ENCODE measurements at regions not wholly inside any gene's neighbourhood (a gene's known extent, or its start where the extent isn't known, plus 50 kb on each side); places are given as distances from the start of the nearest gene placed in this dataset.

GRCh38 chr1:101291562-101292380 is 55.0 kb downstream of the S1PR1 start (continued):
- TF ChIP-seq MTERF4 (CRISPR knock-in tag; IDR thresholded peaks at IDR 0.05) (no peak), SKI (IDR thresholded peaks at IDR 0.05; ENCODE audit: partially characterized antibody) (no peak), ZNF597 (CRISPR knock-in tag; IDR thresholded peaks at IDR 0.05) (no peak), ZNF644 (CRISPR knock-in tag; IDR thresholded peaks at IDR 0.05; ENCODE audit: low read depth) (peak; percentile 90), SMARCC2 (IDR thresholded peaks at IDR 0.05) (no peak), DNMT1 (CRISPR knock-in tag; IDR thresholded peaks at IDR 0.05) (no peak), SETDB1 (CRISPR knock-in tag; IDR thresholded peaks at IDR 0.05; ENCODE audit: borderline replicate concordance) (no peak), SP4 (CRISPR knock-in tag; IDR thresholded peaks at IDR 0.05) (no peak), PCBP1 (IDR thresholded peaks at IDR 0.05; ENCODE audit: borderline replicate concordance, low read depth, low read length) (no peak), THAP7 (CRISPR knock-in tag; IDR thresholded peaks at IDR 0.05) (no peak), TRIM24 (CRISPR knock-in tag; IDR thresholded peaks at IDR 0.05) (no peak), ZNF549 (CRISPR knock-in tag; IDR thresholded peaks at IDR 0.05) (no peak), ZNF879 (CRISPR knock-in tag; IDR thresholded peaks at IDR 0.05) (no peak), ZNF33A (CRISPR knock-in tag; IDR thresholded peaks at IDR 0.05; ENCODE audit: borderline replicate concordance) (no peak), AGO2 (optimal IDR thresholded peaks at IDR 0.05; ENCODE audit: low read depth, low read length) (no peak), GPN1 (CRISPR knock-in tag; IDR thresholded peaks at IDR 0.05; ENCODE audit: borderline replicate concordance) (no peak), STAG1 (CRISPR knock-in tag; IDR thresholded peaks at IDR 0.05) (no peak), PCBP2 (optimal IDR thresholded peaks at IDR 0.05; ENCODE audit: low read depth, low read length, poor library complexity, severe bottlenecking) (no peak), ZSCAN9 (CRISPR knock-in tag; IDR thresholded peaks at IDR 0.05; ENCODE audit: borderline replicate concordance) (no peak), PRMT3 (CRISPR knock-in tag; IDR thresholded peaks at IDR 0.05; ENCODE audit: borderline replicate concordance, low read depth) (no peak), NFRKB (IDR thresholded peaks at IDR 0.05) (no peak), ZBTB21 (CRISPR knock-in tag; IDR thresholded peaks at IDR 0.05) (no peak), ZSCAN20 (CRISPR knock-in tag; IDR thresholded peaks at IDR 0.05; ENCODE audit: borderline replicate concordance) (no peak), IRF2 (CRISPR knock-in tag; IDR thresholded peaks at IDR 0.05) (peak; percentile 34; the same call in 1 of the 2 replicates), ESRRA (CRISPR knock-in tag; IDR thresholded peaks at IDR 0.05; ENCODE audit: low read depth) (no peak), SRY (CRISPR knock-in tag; IDR thresholded peaks at IDR 0.05) (no peak), NFE2L1 (CRISPR knock-in tag; IDR thresholded peaks at IDR 0.05; ENCODE audit: borderline replicate concordance) (no peak), ZNF530 (CRISPR knock-in tag; IDR thresholded peaks at IDR 0.05; ENCODE audit: low read depth) (no peak), ZNF768 (CRISPR knock-in tag; IDR thresholded peaks at IDR 0.05) (no peak)

All from HepG2 (cell line).